Erythroblast (primary cell): ENCODE measurements at regions not wholly inside any gene's neighbourhood (a gene's known extent, or its start where the extent isn't known, plus 50 kb on each side); places are given as distances from the start of the nearest gene placed in this dataset.

Experiments
- GATA1 ChIP-seq: IDR thresholded peaks from 2 replicates; pipeline ENCODE4 v1.6.1; 2011; ENCODE audit warnings: low read depth, mild to moderate bottlenecking, control low read depth, low read length, moderate library complexity
- POLR2A ChIP-seq: IDR thresholded peaks from 2 replicates; pipeline ENCODE4 v1.6.1; 2011; ENCODE audit warnings: mild to moderate bottlenecking, low read length

- TF ChIP-seq POLR2A (no peak), GATA1 (no peak)
Observed at GRCh38 chr6:81816380-81816779, 63.9 kb upstream of the TENT5A start.
